ENCODE measurements at regions not wholly inside any gene's neighbourhood (a gene's known extent, or its start where the extent isn't known, plus 50 kb on each side); places are given as distances from the start of the nearest gene placed in this dataset.
"Not testable (repeated sequence)": the region's sequence is repeated elsewhere in the genome, so short reads cannot be mapped to it uniquely, and the experiment has no call there.

DNA sequence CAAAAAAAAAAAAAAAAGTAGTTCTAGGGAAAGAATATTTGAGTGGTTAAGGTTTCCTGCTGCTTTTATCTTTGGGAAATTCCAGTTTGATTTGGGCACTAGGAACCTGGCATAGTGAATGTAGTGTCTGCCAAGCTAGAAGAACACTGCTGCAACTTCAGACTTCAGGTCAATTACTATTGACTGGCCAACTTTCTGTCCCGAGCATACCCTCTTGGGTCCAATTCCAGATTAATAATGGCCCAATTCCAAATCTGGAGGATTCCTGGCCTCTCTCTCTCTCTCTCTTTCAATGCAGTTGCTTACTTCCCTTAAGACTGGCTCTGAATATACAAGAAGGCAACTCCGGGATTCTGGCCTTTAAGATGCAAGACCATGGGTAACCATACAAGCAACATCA lies 74.9 kb downstream of the ANKEF1 start:
- DNase-seq, result no peak

DNA sequence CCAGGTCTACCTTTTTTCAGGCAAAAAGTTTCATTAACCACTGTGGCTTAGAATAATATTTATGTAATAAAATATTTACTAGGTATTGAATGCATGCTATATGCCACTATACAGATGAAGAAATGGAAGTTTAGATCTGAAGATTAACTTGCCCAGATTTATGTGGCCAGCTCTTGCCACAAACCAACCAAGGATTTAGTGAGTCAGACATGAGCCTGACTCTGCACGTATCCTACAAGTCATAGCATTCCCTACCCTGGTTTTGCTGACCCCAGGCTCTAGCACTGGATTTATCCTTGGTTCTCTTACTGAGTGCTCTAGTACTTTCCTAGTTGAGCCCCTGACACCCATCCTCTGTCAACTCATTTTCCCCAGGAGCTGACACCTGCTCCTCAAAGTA lies 75.4 kb downstream of the ANKEF1 start:
- DNase-seq, result no peak

DNA sequence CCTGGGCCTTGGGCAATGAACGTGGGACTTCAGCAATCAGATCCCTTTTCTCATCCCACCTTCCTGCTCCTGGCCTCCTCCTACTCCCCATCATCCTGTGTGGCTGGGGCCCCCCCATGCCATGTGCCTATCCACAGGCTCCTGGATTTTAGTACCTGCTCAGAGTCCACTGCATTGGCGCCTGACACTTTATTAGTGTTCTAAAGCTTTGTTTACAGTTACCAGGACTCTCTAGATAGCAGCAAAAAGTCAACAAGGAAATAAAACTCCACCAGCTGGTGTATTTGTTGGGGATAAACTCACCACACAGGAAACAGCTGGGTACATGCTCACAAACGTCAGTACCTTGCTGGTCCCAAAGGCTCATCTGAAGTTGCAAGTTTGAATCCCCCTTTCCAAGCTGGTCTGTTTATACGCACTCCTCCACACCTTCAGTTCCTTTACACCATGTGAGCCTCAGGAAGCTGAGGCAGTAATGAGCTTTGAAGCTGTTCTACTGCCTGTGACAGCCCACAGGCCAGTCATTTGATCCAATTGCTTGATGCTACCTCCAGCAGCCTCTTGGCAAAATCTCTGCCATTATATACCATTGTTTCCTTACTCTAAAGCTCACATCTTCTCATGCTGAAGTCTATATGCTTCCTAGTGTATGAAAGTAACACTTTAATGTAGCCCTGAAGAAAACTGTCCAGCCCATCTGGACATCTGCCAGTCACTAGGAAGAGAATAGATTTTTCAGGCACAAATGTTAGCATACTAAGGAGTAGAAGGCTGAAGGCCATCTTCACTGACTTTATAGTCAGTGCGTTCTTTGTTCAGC lies 76.6 kb downstream of the ANKEF1 start:
- DNase-seq, result no peak

DNA sequence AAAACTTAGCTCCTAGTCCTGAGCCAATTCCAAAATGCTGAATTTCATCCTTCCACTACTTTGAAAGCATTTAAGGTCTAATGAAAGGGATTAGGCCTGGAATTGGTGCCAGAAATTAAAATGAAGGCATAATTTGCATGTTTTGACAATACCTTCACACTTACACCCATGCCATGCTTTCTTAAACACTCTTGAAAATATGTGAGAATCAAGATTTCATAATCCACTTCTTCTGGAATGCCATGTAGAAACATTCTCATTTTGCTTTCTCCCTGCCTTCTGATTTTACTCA lies 77.1 kb downstream of the ANKEF1 start:
- DNase-seq, result no peak

DNA sequence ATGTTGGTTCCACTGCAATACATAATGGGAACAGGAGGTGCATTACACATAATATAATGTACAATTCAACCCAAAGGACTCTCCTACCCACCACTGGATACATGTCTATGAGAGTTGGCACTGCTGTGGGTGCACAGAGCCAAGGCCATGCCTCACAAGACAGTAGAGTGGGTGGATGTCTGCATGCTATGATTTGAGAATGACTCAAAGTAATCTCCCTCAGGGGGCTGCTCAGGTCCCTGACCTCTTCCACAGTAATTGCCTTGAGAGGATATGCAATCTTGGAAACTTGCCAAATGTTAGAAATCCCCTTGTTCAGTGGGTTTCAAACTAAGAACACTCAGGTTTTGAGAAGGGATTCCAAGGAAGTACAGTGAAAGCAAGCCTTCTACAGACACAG lies 79.0 kb downstream of the ANKEF1 start:
- DNase-seq, result no peak

DNA sequence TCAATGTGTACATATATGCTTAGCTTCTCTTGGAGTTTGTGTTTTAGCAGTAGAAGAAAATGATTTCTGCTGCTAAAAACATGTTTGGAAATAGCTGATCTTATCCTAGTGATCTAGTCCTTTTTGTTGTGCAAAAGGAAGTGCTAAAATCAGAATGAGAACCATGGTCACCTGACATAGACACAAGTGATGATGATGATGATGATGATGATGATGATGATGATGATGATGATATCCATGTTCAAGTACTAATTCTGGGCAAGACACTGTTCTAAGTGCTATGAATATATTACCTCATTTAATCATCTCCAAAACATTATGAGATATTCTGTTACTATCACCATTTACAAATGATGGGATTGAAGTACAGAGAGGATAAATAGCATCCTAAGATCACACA lies 79.8 kb downstream of the ANKEF1 start:
- no peak for DNase-seq

DNA sequence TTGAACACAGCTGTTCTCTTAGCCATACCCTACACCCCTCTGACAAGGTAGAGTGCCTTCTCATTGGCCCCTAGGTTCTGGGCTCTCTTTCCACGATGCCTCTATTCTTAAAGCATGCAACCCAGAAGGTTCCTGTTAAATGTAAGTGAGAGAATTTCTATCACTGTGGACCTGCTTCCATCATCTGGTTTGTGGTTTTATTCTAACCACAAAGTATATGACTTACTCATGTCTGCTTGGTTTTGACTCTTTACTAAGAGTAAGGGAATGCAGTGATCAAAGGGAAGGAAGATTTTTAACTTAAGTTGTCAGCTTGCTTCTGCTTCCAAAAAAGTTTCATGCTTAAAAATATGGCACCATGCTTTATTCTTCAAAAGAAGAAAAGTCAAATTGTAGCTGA lies 80.2 kb downstream of the ANKEF1 start:
- no peak for DNase-seq

DNA sequence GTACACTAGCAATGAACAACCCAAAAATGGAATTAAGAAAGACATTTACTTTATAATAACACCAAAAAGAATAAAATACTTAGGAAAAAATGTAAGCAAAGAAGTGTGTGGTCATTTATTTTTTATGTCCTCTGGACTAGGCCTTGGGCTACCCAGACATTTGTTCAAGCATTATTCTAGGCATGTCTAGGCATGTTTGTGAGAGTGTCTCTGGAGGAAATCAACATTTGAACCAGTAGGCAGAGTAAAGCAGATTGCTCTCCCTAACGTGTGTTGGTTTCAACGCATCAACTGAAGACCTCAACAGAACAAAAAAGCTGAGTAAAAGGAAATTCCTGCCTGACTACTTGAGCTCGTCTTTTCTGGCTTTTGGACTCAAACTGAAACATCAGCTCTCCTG lies 84.5 kb downstream of the ANKEF1 start:
- no peak for DNase-seq

DNA sequence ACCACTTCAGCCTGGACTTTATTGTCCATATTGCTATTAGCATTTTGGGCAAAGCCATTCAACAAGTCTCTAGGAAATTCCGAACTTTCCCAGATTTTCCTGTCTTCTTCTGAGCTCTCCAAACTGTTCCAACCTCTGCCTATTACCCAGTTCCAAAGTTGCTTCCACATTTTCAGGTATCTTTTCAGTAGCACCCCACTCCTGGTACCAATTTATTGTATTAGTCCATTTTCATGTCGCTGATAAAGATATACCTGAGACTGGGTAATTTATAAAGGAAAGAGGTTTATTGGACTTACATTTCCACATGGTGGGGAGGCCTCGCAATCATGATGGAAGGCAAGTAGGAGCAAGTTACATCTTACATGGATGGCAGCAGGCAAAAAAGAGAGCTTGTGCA lies 90.1 kb downstream of the ANKEF1 start:
- not testable (repeated sequence) for DNase-seq

DNA sequence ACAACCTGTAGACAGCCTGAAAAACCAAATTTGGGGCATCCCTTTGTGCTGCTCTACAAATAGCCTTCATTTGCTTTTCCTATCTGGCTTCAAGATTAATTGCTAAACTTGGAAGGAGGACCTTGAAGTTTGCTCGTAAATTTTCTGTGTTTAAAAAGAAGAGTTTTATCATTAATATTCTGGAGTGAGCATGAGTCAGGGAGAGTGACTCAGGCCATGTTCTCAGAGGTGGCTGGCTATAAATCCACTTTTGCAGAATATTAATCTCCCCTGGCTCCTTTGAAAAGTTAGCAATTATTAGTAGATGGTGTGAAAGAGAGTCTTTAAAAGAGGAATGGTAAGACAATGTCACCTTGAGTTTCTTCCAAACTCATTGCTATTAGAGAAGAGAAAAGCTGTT lies 91.0 kb downstream of the ANKEF1 start:
- DNase-seq, result no peak

DNA sequence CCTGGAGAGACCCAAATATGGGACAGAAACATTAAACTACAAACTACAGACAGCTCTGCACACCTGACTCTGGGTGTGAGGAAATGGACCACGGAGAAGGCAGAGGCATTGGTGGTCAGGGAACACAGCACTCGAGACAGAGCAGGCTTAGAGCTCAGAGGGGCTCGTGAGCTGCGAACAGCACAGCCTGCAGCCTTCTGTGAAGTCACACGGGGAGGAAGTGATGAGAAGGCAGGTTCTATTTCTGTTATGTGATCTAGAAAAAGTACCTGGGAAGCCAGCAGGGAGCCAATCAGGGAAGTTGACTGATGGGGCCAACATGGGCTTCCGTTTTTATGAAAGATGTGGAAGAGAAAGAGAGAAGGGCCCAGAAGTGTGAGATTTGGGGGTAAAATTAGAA lies 88.9 kb upstream of the SNAP25 start:
- DNase-seq, result no peak

DNA sequence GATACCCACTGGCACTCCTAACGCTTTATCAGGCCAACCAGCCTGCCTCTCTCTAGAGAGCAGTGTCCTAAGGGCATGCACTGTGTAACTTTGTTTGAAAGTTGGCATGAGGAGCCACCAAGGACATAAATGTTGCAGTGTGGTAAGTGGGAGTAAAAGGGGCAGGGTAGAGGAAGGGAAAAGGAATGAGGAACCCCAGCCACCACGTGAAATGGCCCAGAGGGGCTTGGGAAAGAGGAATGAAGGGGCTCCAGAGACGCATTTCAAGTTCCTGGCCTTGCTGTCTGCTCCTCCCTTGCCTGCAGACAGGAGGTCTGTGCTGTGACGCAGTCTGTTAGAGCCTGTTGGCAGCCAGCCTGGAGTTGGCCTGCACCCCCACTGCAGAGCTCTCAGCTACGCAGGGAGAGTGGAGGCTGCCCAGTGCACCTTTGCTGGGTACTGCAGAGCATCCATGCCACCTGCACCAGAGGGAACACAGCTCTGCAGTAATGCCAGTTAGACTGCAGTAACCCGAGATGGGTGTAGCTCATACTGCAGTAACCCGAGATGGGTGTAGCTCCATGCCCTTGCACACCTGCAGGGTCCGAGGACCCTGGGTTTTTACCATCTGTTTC lies 86.8 kb upstream of the SNAP25 start:
- peak; percentile 61 for DNase-seq

DNA sequence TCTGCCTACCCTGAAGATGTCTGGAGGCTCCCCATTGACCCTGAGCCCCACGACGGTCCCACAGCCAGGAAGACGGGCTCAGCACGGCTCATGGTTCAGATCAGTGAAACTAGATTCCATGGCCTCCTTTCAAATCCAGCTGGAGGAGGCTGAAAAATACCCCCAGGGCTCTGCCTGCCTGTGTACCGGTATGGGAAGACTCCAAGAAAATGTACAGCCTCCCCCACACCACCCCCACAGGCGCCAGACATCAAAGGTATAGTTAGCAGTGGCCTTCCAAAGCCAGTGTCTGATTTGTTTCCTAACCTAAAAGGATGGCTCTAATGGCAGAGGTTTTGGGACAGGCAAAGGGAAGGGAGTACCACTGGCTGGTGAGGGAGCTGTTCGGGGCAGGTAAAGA lies 86.2 kb upstream of the SNAP25 start:
- DNase-seq, result no peak

DNA sequence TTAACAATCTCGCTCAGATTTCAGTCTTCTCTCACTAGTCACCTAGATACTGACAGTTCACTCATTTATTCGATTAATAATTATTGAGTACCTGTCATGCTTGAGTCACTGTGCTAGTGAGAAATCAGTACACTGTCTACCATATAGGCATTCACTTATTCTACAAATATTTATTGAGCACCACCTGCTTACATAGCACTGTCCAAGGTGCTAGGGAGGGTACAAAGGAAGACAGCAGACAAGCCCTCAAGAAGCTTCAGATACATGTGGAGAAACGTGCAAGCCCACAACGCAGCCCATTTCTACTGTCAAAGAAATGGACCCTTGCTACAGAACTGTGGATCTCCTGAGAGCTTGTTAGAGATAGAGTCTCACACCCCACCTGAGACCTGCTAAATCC lies 85.1 kb upstream of the SNAP25 start:
- no peak for DNase-seq

DNA sequence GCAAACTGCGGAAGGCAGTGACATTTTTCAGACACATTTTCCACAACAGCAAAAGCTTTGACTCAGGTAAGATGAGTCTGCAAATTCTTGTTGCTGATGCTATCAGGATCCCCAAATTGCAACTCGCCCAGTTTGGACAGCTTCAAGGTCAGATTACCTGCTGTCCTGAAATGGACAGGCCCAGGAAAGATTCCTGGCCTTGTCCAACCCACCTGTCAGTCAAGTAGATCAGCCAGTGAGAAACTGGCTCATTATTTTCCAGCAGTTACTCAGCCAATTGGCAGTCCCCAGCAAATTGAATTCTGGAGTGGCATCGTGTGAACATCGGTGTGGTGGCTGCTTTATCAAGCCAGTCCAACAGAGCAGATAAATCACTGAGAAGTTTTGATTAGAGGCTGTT lies 84.5 kb upstream of the SNAP25 start:
- no peak for DNase-seq

DNA sequence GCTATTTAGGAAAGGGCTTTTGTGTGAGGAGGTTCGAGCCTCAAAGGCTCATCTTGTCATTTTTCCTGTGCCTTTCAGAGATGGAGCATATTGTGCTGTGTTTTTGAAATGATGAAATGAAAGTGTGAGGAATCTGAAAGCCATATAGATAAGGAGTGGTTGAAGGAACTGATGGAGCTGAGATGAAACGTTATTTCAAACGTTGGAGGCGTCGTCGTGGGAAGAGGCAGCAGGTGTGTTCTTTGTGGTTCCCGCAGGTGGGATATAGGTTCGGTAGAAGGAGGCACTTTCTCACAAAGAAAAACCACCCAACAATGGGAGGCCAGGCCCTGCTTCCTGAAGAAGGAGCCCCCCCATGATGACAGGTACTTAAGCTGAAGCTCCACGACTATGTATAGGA lies 83.2 kb upstream of the SNAP25 start:
- DNase-seq, result no peak

DNA sequence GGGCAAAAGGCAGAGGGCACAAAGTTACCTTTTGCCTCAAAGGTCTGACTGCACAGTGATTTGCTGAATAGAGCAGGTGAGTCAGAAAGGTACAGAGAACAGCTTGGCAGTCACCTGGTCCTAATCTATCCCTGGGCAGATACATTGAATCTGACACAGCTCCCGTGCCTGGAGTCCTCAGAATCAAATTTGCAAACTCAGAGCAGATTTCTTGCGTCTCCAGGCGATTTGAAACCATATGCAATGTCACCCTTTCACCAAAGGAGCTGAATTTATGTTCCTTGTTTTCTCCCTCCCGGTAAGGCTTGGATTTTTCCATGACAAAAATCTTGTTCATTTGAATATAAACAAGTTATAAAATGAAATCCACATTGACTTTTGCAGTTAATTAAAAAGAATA lies 81.6 kb upstream of the SNAP25 start:
- no peak for DNase-seq

DNA sequence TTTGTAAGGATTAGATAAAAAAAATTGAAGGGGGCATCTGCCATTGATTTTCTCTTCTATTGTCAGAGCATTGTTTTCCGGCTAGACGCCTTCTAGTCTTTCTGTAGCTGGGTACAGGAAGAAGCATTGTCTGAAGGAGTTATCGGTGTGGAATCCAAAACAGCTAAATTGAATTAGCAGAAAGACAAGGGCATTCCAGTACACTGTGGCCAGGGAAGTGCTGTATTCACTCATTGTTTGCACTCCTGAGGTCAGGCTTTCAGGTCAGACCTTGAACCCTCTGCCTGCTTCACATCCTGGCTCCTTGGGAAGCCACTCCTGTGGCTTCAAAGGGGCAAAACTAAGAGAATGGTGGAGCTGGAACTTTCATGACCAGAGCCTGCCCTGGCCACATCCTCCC lies 81.1 kb upstream of the SNAP25 start:
- no peak for DNase-seq

DNA sequence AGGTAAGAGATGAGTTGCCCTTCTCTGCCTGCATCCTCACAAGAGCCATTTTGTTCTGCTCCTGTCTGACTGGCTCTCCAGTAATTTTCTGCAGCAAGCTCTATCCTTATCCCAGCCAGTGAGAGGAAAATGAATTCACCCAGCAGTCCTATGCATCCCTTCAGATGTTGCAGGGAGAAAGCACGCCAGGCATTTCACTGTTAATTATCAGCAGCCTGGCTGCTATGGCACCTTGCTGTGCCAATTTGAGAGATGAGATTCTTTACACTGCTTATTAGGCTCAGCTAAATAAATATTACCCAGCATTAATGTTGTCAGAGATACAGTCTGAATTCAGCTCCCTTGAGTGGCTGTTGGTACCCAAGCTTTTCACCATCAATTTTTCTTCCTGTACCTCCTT lies 61.1 kb upstream of the SNAP25 start:
- DNase-seq, result no peak

DNA sequence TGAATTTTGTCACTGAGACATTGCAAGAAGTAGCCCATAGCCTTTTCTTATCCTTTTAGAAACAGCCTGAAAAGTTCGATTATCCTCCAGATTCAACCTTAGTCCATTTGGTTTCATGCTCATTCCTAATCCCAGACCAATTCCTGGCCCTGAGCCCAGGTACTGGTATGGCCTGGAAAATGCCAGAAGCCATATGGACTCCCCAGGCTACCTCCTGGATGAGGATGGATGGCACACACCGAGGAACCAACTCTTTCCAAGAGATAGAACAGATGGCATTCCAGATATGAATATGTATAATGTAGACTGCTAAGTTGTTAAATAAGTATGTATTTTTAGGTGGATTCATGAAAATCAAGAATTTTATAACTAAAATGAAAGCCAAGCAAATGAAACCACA lies 51.6 kb upstream of the SNAP25 start:
- DNase-seq, result no peak

DNA sequence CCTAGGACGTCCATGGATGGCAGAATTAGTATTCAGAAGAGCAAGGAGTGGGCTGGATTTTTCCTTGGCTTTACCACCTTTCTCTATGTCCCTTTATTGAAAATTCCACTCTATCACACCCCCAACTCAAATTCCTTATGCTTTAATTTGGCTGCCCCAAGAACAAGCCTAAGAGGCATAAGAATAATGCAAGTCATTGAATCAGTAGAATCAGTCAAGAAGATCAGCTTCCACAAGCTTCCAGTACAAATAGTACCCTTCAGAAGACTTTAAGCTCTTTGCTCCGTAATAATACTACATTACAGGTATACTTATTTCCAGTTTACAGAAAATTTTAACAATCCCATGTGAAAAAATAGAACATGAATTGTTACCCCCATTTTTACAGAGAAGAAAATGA lies 51.0 kb upstream of the SNAP25 start:
- DNase-seq, result no peak

Data from right forelimb (tissue), 1 donor.